ENCODE measurements at regions not wholly inside any gene's neighbourhood (a gene's known extent, or its start where the extent isn't known, plus 50 kb on each side); places are given as distances from the start of the nearest gene placed in this dataset.

DNA sequence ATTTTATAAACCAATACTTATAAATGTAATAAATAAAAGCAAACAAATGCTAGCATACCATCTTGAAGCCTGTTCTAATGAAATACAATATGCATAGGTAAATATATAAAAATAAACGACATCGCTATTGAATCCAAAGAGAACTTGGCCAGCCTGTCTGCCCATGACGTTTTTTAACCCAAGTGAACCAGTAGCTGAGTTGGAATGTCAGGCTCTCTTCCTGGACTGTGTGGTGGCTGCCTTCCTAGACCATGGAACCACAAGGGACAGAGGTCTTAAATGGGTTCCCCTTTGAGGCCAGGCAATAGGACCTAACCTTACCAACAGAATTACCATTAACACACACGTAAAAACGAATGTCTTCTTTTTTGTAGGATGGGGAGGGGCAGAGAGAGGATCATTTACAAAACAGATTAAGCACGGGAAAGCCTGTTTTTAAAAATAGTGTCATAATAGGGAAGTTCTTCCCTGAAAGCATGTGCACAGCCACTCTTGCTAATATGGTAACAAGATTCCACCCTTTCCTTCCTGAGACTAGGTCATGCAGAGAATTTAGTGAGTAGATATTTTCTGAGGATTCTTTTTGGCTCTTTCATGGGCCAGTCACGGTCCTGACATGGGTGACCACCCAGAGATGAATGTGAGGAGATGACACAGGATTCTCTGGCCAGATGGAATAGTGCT, 69.4 kb upstream of the ACSL1 start (continued):
- no peak for TF ChIP-seq GTF2B (IDR thresholded peaks at IDR 0.05; ENCODE audit: extremely low read depth, insufficient read length)

DNA sequence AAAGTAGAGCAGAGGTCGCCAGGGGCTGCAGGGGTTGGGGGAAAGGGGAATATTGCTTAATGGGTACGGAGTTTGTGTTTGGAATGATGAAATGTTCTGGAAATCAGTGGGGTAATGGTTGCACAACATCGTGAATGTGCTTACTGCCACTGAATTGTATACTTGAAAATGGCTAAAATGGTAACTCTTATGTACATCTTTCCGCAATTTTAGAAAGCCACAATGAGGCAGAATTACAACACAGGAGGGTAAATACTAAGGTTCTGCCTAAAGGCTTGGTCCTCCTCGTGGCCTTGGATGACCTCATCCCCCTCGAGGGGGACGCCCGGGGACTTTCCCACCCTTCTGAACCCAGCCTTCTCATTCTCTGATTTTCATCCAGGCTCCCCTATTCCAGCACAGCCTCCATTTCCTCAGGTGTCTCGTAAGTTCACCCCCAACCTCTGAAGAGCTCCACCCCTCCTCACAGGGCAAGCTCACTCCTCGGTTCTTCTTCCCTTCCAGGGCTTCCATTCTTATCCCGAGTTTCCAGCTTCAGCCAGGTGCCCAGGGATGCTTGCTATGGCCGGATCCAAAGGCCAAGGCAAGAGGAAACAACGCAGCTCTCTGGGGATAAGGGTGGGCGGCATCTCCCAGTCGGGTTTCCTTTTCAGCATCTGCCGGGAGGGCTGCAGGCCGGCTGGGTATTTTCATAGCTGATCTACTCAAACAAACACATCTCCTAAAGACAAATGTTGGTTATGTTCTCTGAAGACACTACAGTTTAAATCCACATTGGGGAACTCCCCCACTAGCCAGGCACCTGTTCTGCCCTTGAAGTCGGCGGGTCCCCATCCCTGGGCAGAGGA, 71.3 kb upstream of the ACSL1 start:
- H3K4me2 ChIP-seq (ENCODE audit: insufficient read depth, low read length) = no peak overlapping the region

More for the DNA sequence above, 71.3 kb upstream of the ACSL1 start:
- no peak overlapping the region for H3K27ac ChIP-seq (ENCODE audit: extremely low read depth, low read depth, low read length)
- in situ Hi-C loops (cut with MboI) = no loop called here
- H3K79me2 ChIP-seq (ENCODE audit: control insufficient read depth, insufficient read depth, low read length) = no peaks in the 10 kb centered on the region
- no peaks in the 10 kb centered on the region for H3K9me3 ChIP-seq (replicated peaks; ENCODE audit: control insufficient read depth, insufficient read depth, low read depth, low read length)
- no peak overlapping the region for H3K4me3 ChIP-seq
- CTCF ChIA-PET (ENCODE audit: low intra/inter-chr PET ratio) = no interaction called here
- no peak overlapping the region for H3K9ac ChIP-seq (ENCODE audit: insufficient read depth in 1 of 2, low read depth in 2 of 2, low read length in 2 of 2)
- ATAC-seq (no peak), DNase-seq (ENCODE audit: extremely low read depth in 1 of 4, low spot score in 3 of 4) (no peak), FAIRE-seq (no peak)
- no peaks in the 10 kb centered on the region for H3K36me3 ChIP-seq (ENCODE audit: control insufficient read depth, insufficient read depth, low read length)
- H3K9me1 ChIP-seq (ENCODE audit: control insufficient read depth, insufficient read depth, low read length) = no peaks in the 10 kb centered on the region
- H2AFZ ChIP-seq (ENCODE audit: low read depth, low read length) = no peak overlapping the region
- intact Hi-C loops (cut with micrococcal nuclease) = no loop called here
- BruUV-seq (replicated peaks) = no TSS peak
- TF ChIP-seq CEBPB (tag; IDR thresholded peaks at IDR 0.05) = peak; percentile 68
- TF ChIP-seq ZFP1 (CRISPR knock-in tag; IDR thresholded peaks at IDR 0.05) = no peak
- 0 out of 2 replicates have a peak, but pooled peaks have one; percentile 22 for TF ChIP-seq CEBPG (CRISPR knock-in tag; IDR thresholded peaks at IDR 0.05)
- peak; percentile 89 to 94 for TF ChIP-seq CEBPG (tag; conservative IDR thresholded peaks at IDR 0.05 in 1 of 2, IDR thresholded peaks at IDR 0.05 in 1 of 2)
- peak; percentile 87 to 94; a peak in 2 of 4 replicates for TF ChIP-seq TRIM24 (IDR thresholded peaks at IDR 0.05)
- TF ChIP-seq, protein P1, sequence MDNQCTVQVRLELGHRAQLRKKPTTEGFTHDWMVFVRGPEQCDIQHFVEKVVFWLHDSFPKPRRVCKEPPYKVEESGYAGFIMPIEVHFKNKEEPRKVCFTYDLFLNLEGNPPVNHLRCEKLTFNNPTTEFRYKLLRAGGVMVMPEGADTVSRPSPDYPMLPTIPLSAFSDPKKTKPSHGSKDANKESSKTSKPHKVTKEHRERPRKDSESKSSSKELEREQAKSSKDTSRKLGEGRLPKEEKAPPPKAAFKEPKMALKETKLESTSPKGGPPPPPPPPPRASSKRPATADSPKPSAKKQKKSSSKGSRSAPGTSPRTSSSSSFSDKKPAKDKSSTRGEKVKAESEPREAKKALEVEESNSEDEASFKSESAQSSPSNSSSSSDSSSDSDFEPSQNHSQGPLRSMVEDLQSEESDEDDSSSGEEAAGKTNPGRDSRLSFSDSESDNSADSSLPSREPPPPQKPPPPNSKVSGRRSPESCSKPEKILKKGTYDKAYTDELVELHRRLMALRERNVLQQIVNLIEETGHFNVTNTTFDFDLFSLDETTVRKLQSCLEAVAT (IDR thresholded peaks at IDR 0.05) = no peak
- no peak for TF ChIP-seq EWSR1 (IDR thresholded peaks at IDR 0.05; ENCODE audit: borderline replicate concordance, low read depth, partially characterized antibody)
- TF ChIP-seq, protein P2, sequence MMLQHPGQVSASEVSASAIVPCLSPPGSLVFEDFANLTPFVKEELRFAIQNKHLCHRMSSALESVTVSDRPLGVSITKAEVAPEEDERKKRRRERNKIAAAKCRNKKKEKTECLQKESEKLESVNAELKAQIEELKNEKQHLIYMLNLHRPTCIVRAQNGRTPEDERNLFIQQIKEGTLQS (IDR thresholded peaks at IDR 0.05) = peak; percentile 37; the same call in 1 of the 2 replicates
- TF ChIP-seq, protein P2 (CRISPR knock-in tag; conservative IDR thresholded peaks at IDR 0.05) = no peak
- WGBS (ENCODE audit: insufficient coverage, low coverage, missing lambda C conversion rate) = 32% methylated on average over 19 of the region's 19 CpGs
- H3K4me1 ChIP-seq (replicated peaks in 1 of 2; ENCODE audit: control insufficient read depth in 2 of 2, insufficient read depth in 2 of 2, low read length in 2 of 2) = no peaks in the 10 kb centered on the region; a peak in 1 of 5 replicates
- POLR2A ChIA-PET = interaction anchor here (0.9 kb wide), 1 partner anchor 19 kb away, joined by 3 read pairs; no protein-coding TSS in a partner anchor
- peaks cover 0 to 25% of the 10 kb centered on the region in 2 experiments; a peak in 2 of 5 replicates for H3K27me3 ChIP-seq (ENCODE audit: control insufficient read depth in 2 of 2, insufficient read depth in 2 of 2, low read length in 2 of 2)
- H4K20me1 ChIP-seq (replicated peaks; ENCODE audit: control insufficient read depth, insufficient read depth, low read length) = no peaks in the 10 kb centered on the region

Data from K562 (cell line).